Sigmoid colon (tissue), 6 donors: ENCODE measurements at regions not wholly inside any gene's neighbourhood (a gene's known extent, or its start where the extent isn't known, plus 50 kb on each side); places are given as distances from the start of the nearest gene placed in this dataset.

Experiments
- DNase-seq: peaks from one replicate; pipeline ENCODE4 v3.0.0-alpha.2; 2019
- H3K27ac ChIP-seq, 4 donors: fragments of 200-600 bp; sonication (generic); one replicate each; pipeline ENCODE4 v1.5.1; 2016 to 2019; ENCODE audit warnings: mild to moderate bottlenecking in 1 of 4
- H3K27me3 ChIP-seq, 3 donors: fragments of 200-600 bp; sonication (generic); one replicate each; pipeline ENCODE4 v1.5.1; 2019; ENCODE audit warnings: mild to moderate bottlenecking in 1 of 3
- H3K36me3 ChIP-seq, 4 donors: fragments of 200-600 bp; sonication (generic); one replicate each; pipeline ENCODE4 v1.5.1; 2016 to 2019
- H3K4me1 ChIP-seq, 4 donors: fragments of 200-600 bp; sonication (generic); one replicate each; pipeline ENCODE4 v1.5.1; 2017 to 2019
- H3K4me3 ChIP-seq, 4 donors: fragments of 200-600 bp; sonication (generic); one replicate each; pipeline ENCODE4 v1.5.1; 2017 to 2019; ENCODE audit warnings: mild to moderate bottlenecking in 2 of 4, moderate library complexity in 1 of 4
- H3K9me3 ChIP-seq, 4 donors: fragments of 200-600 bp in 3 of 4; sonication (generic) in 3 of 4; one replicate each; pipeline versions ENCODE4 v1.5.1 to v1.6.1; 2013 to 2019
- CTCF ChIP-seq, 4 experiments: fragments of 450-650 bp in 3 of 4; fragments of 200-600 bp in 1 of 4; IDR thresholded peaks; one replicate each; pipeline ENCODE4 v1.5.1; 2016 to 2019; ENCODE audit warnings: antibody characterized with exemption in 4 of 4, mild to moderate bottlenecking in 3 of 4, moderate library complexity in 2 of 4
- EP300 ChIP-seq, 4 donors: sonication (generic); formaldehyde crosslinking; IDR thresholded peaks; one replicate each; pipeline ENCODE4 v1.6.1; 2017; ENCODE audit warnings: antibody characterized with exemption in 4 of 4
- POLR2A ChIP-seq, 2 donors: fragments of 450-650 bp; IDR thresholded peaks; one replicate each; pipeline ENCODE4 v1.6.1; 2016; ENCODE audit warnings: antibody characterized with exemption in 2 of 2, mild to moderate bottlenecking in 2 of 2, moderate library complexity in 2 of 2
- POLR2AphosphoS5 ChIP-seq, 4 donors: sonication (generic); formaldehyde crosslinking; IDR thresholded peaks; one replicate each; pipeline ENCODE4 v1.6.1; 2017; ENCODE audit warnings: antibody characterized with exemption in 4 of 4
- WGBS, 2 donors: extraction: QIAGEN DNeasy Blood & Tissue Kit; methylation state at CpG; one replicate each; pipeline ENCODE4 v1.1.7; 2013; 5-methylcytosine and 5-hydroxymethylcytosine counted together
- intact Hi-C: fragments of 100-400 bp; cut with DNase I; formaldehyde crosslinking; loops from one replicate; pipeline ENCODE4 v1.15.1; 2023
- donor health status: healthy with polysubstance abuse.
- donor health status: healthy.

GRCh38 chr6:81237226-81237625, 515.3 kb downstream of the TENT5A start:
- H3K36me3 ChIP-seq, result no peaks in the 10 kb centered on the region
- H3K27me3 ChIP-seq, result no peaks in the 10 kb centered on the region
- no peak for TF ChIP-seq CTCF (IDR thresholded peaks at IDR 0.05)
- TF ChIP-seq POLR2A (IDR thresholded peaks at IDR 0.05), result no peak
- TF ChIP-seq EP300 (IDR thresholded peaks at IDR 0.05), result no peak
- TF ChIP-seq POLR2AphosphoS5 (IDR thresholded peaks at IDR 0.05), result no peak
- no peaks in the 10 kb centered on the region for H3K9me3 ChIP-seq
- intact Hi-C loops, result no loop called here
- DNase-seq, result no peak
- no peak overlapping the region for H3K4me3 ChIP-seq
- no peaks in the 10 kb centered on the region for H3K4me1 ChIP-seq
- 89 to 93% methylated on average over 2 of the region's 2 CpGs for WGBS, 2 donors
- H3K27ac ChIP-seq, result no peak overlapping the region

- intact Hi-C loops, result no loop called here
- no peaks in the 10 kb centered on the region for H3K27me3 ChIP-seq
- H3K4me1 ChIP-seq, result no peaks in the 10 kb centered on the region
- TF ChIP-seq POLR2A (IDR thresholded peaks at IDR 0.05) (no peak), POLR2AphosphoS5 (IDR thresholded peaks at IDR 0.05) (no peak), CTCF (IDR thresholded peaks at IDR 0.05) (no peak), EP300 (IDR thresholded peaks at IDR 0.05) (no peak)
- 68 to 70% methylated on average over 2 of the region's 2 CpGs for WGBS, 2 donors
- no peak overlapping the region for H3K4me3 ChIP-seq
- no peaks in the 10 kb centered on the region for H3K36me3 ChIP-seq
- H3K27ac ChIP-seq, result no peak overlapping the region
- H3K9me3 ChIP-seq, result no peaks in the 10 kb centered on the region
- no peak for DNase-seq
Measured at GRCh38 chr6:81235512-81235911, 517.0 kb downstream of the TENT5A start.

GRCh38 chr6:81233990-81234389, 518.5 kb downstream of the TENT5A start:
- Histone ChIP-seq H3K27ac (no peak overlapping the region), H3K4me3 (no peak overlapping the region), H3K4me1 (peaks cover 0 to 5% (median 0%) of the 10 kb centered on the region in 4 donors), H3K36me3 (no peaks in the 10 kb centered on the region), H3K27me3 (no peaks in the 10 kb centered on the region), H3K9me3 (no peaks in the 10 kb centered on the region)
- TF ChIP-seq CTCF (IDR thresholded peaks at IDR 0.05) (no peak), EP300 (IDR thresholded peaks at IDR 0.05) (no peak), POLR2A (IDR thresholded peaks at IDR 0.05) (no peak)
- DNase-seq, result no peak
- intact Hi-C loops, result no loop called here
- WGBS, 2 donors, result 75 to 86% methylated on average over 1 of the region's 1 CpG

- Histone ChIP-seq H3K36me3 (no peaks in the 10 kb centered on the region), H3K4me1 (peaks cover 0 to 6% (median 0%) of the 10 kb centered on the region in 4 donors), H3K27me3 (no peaks in the 10 kb centered on the region), H3K27ac (no peak overlapping the region), H3K9me3 (no peaks in the 10 kb centered on the region), H3K4me3 (no peak overlapping the region)
- intact Hi-C loops, result no loop called here
- TF ChIP-seq EP300 (IDR thresholded peaks at IDR 0.05), result no peak
- no peak for TF ChIP-seq CTCF (IDR thresholded peaks at IDR 0.05)
- TF ChIP-seq POLR2AphosphoS5 (IDR thresholded peaks at IDR 0.05), result no peak
- TF ChIP-seq POLR2A (IDR thresholded peaks at IDR 0.05), result no peak
- DNase-seq, result no peak
- 42 to 48% methylated on average over 2 of the region's 2 CpGs for WGBS, 2 donors
Measured at GRCh38 chr6:81228912-81229555, 523.4 kb downstream of the TENT5A start.

- no peaks in the 10 kb centered on the region for H3K9me3 ChIP-seq
- no peak overlapping the region for H3K4me3 ChIP-seq
- no peak for DNase-seq
- intact Hi-C loops, result no loop called here
- TF ChIP-seq CTCF (IDR thresholded peaks at IDR 0.05), result no peak
- no peak for TF ChIP-seq EP300 (IDR thresholded peaks at IDR 0.05)
- no peak for TF ChIP-seq POLR2AphosphoS5 (IDR thresholded peaks at IDR 0.05)
- no peak for TF ChIP-seq POLR2A (IDR thresholded peaks at IDR 0.05)
- H3K36me3 ChIP-seq, result no peaks in the 10 kb centered on the region
- H3K27me3 ChIP-seq, result no peaks in the 10 kb centered on the region
- H3K4me1 ChIP-seq, result peaks cover 0 to 6% (median 0%) of the 10 kb centered on the region in 4 donors
- H3K27ac ChIP-seq, result no peak overlapping the region
- WGBS, 2 donors, result 66 to 78% methylated on average over 1 of the region's 1 CpG
Measured at GRCh38 chr6:81226957-81227356, 525.5 kb downstream of the TENT5A start.
